ENCODE measurements at regions not wholly inside any gene's neighbourhood (a gene's known extent, or its start where the extent isn't known, plus 50 kb on each side); places are given as distances from the start of the nearest gene placed in this dataset.

GRCh38 chr14:27050208-27050607 lies 452.4 kb upstream of the NOVA1 start:
- DNase-seq, result no peak
- H2AK5ac ChIP-seq (ENCODE audit: low read depth, low read length), result no peak overlapping the region
- POLR2A ChIA-PET (ENCODE audit: unreplicated experiment), result no interaction called here
- H2BK20ac ChIP-seq (ENCODE audit: low read depth, low read length), result no peak overlapping the region
- H3K9ac ChIP-seq (ENCODE audit: low read depth, low read length), result no peak overlapping the region
- H4K20me1 ChIP-seq (ENCODE audit: insufficient read depth, low read length), result no peaks in the 10 kb centered on the region
- no peak overlapping the region for H2AFZ ChIP-seq (replicated peaks; ENCODE audit: low read length, poor library complexity)
- H3K79me1 ChIP-seq (ENCODE audit: low read depth in 1 of 2, low read length in 2 of 2), result no peaks in the 10 kb centered on the region
- H3K4me2 ChIP-seq (ENCODE audit: low read depth, low read length), result no peak overlapping the region
- CTCF ChIA-PET, result no interaction called here
- H3K9me1 ChIP-seq (ENCODE audit: insufficient read depth, low read length), result no peaks in the 10 kb centered on the region
- no peak overlapping the region for H2BK5ac ChIP-seq (ENCODE audit: low read depth, low read length, poor library complexity, severe bottlenecking)
- H2BK120ac ChIP-seq (ENCODE audit: low read depth, low read length), result no peak overlapping the region
- no peaks in the 10 kb centered on the region for H3K4me1 ChIP-seq (ENCODE audit: control insufficient read depth, insufficient read depth, low read length)
- H3K4me3 ChIP-seq (ENCODE audit: insufficient read depth, low read depth, low read length), result no peak overlapping the region
- no peak overlapping the region for H3K18ac ChIP-seq (ENCODE audit: low read depth, low read length)
- no peak overlapping the region for H2BK15ac ChIP-seq (ENCODE audit: low read depth, low read length)
- H3K36me3 ChIP-seq (ENCODE audit: control insufficient read depth, insufficient read depth, low read length), result no peaks in the 10 kb centered on the region
- H3K56ac ChIP-seq (ENCODE audit: extremely low read depth, insufficient read depth, low read length), result no peak overlapping the region
- H3K14ac ChIP-seq (replicated peaks; ENCODE audit: low read depth, low read length), result no peak overlapping the region
- intact Hi-C loops (cut with micrococcal nuclease) (no loop called here), in situ Hi-C loops (cut with MboI; ENCODE audit: low sequenced_read_pairs) (no loop called here), dilution Hi-C loops (cut with HindIII; ENCODE audit: low sequenced_read_pairs, unreplicated experiment) (no loop called here)
- no peaks in the 10 kb centered on the region for H3K27me3 ChIP-seq (ENCODE audit: control insufficient read depth, insufficient read depth, low read length)
- H3K9me3 ChIP-seq (ENCODE audit: control insufficient read depth, insufficient read depth, low read length), result peaks cover 4% of the 10 kb centered on the region; the same call in 1 of the 2 replicates
- H4K91ac ChIP-seq (ENCODE audit: insufficient read depth, low read depth, low read length), result no peak overlapping the region
- no peak overlapping the region for H2AK9ac ChIP-seq (replicated peaks; ENCODE audit: low read depth, low read length, poor library complexity)
- TF ChIP-seq BHLHE40 (IDR thresholded peaks at IDR 0.05; ENCODE audit: low read depth, low read length) (no peak), SMC3 (IDR thresholded peaks at IDR 0.05; ENCODE audit: low read depth, low read length) (no peak), MAFK (IDR thresholded peaks at IDR 0.05; ENCODE audit: low read depth, low read length) (no peak), MXI1 (IDR thresholded peaks at IDR 0.05; ENCODE audit: borderline replicate concordance, low read depth, low read length) (no peak), CTCF (conservative IDR thresholded peaks at IDR 0.05; ENCODE audit: low read depth, low read length) (no peak), RCOR1 (IDR thresholded peaks at IDR 0.05; ENCODE audit: insufficient replicate concordance, low read length) (no peak), USF2 (IDR thresholded peaks at IDR 0.05; ENCODE audit: low read depth, low read length) (no peak), FOS (IDR thresholded peaks at IDR 0.05; ENCODE audit: low read depth, low read length) (no peak), CHD1 (IDR thresholded peaks at IDR 0.05; ENCODE audit: low read depth, low read length) (no peak), ELK1 (IDR thresholded peaks at IDR 0.05; ENCODE audit: borderline replicate concordance, low read depth, low read length) (no peak), POLR2A (IDR thresholded peaks at IDR 0.05; ENCODE audit: low read depth, low read length) (no peak), NFE2L2 (IDR thresholded peaks at IDR 0.05; ENCODE audit: low read depth, low read length) (no peak), MAZ (IDR thresholded peaks at IDR 0.05; ENCODE audit: borderline replicate concordance, low read depth, low read length) (no peak), RFX5 (IDR thresholded peaks at IDR 0.05; ENCODE audit: low read depth, low read length) (no peak), CEBPB (IDR thresholded peaks at IDR 0.05; ENCODE audit: low read depth, low read length) (no peak), RAD21 (IDR thresholded peaks at IDR 0.05; ENCODE audit: low read length) (no peak)
- H3K23ac ChIP-seq (ENCODE audit: low read depth, low read length), result no peak overlapping the region
- H4K8ac ChIP-seq (ENCODE audit: low read depth in 2 of 2, low read length in 2 of 2), result no peak overlapping the region
- H3K27ac ChIP-seq (ENCODE audit: insufficient read depth, low read length), result no peak overlapping the region
- BruUV-seq (replicated peaks), result no TSS peak
- H4K5ac ChIP-seq (ENCODE audit: low read depth, low read length), result no peak overlapping the region
- H3K4ac ChIP-seq (ENCODE audit: low read depth, low read length), result no peak overlapping the region
- ATAC-seq (ENCODE audit: low read depth), result no peak

Measured in IMR-90 (cell line).